GM12878 (cell line): ENCODE measurements at regions not wholly inside any gene's neighbourhood (a gene's known extent, or its start where the extent isn't known, plus 50 kb on each side); places are given as distances from the start of the nearest gene placed in this dataset.

Experiments
- ASH2L ChIP-seq: fragments of 300-600, 200-600 bp; sonication (generic); IDR thresholded peaks from 2 replicates; pipeline ENCODE4 v1.6.1; 2017; ENCODE audit warnings: low read depth, mild to moderate bottlenecking, borderline replicate concordance
- CEBPB ChIP-seq, 2 experiments: fragments of 150-350 bp in 1 of 2; IDR thresholded peaks; 2 replicates each; pipeline ENCODE4 v1.6.1; 2012 to 2014; ENCODE audit warnings: low read depth in 2 of 2, low read length in 2 of 2, borderline replicate concordance in 1 of 2, inconsistent platforms in 1 of 2
- CTCF ChIP-seq, 3 experiments: IDR thresholded peaks in 2 of 3; conservative IDR thresholded peaks in 1 of 3; 2 replicates each; pipeline ENCODE4 v1.5.1; 2011; ENCODE audit warnings: low read depth in 3 of 3, low read length in 3 of 3, mild to moderate bottlenecking in 3 of 3, control low read depth in 2 of 3, moderate library complexity in 2 of 3, inconsistent platforms in 1 of 3, mixed read lengths in 1 of 3; ENCODE audit not compliant: control insufficient read depth in 2 of 3, insufficient read depth in 1 of 3; ENCODE audit errors: extremely low read depth in 1 of 3
- POLR2A ChIP-seq: IDR thresholded peaks from 2 replicates; pipeline ENCODE4 v1.6.1; 2011; ENCODE audit warnings: low read depth, mild to moderate bottlenecking, low read length
- RAD51 ChIP-seq: fragments of 450-650 bp; IDR thresholded peaks from 2 replicates; pipeline ENCODE4 v1.6.1; 2016; ENCODE audit warnings: moderate library complexity, mild to moderate bottlenecking, inconsistent platforms
- YY1 ChIP-seq: IDR thresholded peaks from 2 replicates; pipeline ENCODE4 v1.6.1; 2011; ENCODE audit warnings: low read depth, mild to moderate bottlenecking, low read length
- ZNF592 ChIP-seq: fragments of 450-650 bp; IDR thresholded peaks from 2 replicates; pipeline ENCODE4 v1.6.1; 2017; ENCODE audit warnings: mild to moderate bottlenecking, moderate library complexity

GRCh38 chr16:9225527-9226316 lies 134.3 kb downstream of the HAPSTR1 start:
- TF ChIP-seq CTCF (IDR thresholded peaks at IDR 0.05 in 2 of 3, conservative IDR thresholded peaks at IDR 0.05 in 1 of 3; ENCODE audit: control insufficient read depth in 2 of 3, extremely low read depth in 1 of 3, insufficient read depth in 1 of 3, low read depth in 3 of 3, low read length in 3 of 3) (peak; percentile 41 to 54 (median 49); a peak in 3 of 6 replicates), CEBPB (IDR thresholded peaks at IDR 0.05; ENCODE audit: borderline replicate concordance in 1 of 2, low read depth in 2 of 2, low read length in 2 of 2) (no peak), POLR2A (no peak), RAD51 (no peak), ASH2L (no peak), ZNF592 (no peak), YY1 (no peak)
